HepG2 (cell line): ENCODE measurements at regions not wholly inside any gene's neighbourhood (a gene's known extent, or its start where the extent isn't known, plus 50 kb on each side); places are given as distances from the start of the nearest gene placed in this dataset.

Experiments
- ATAC-seq: fragments of 200-7000 bp; cut with Tn5 transposase; 3 replicates; pipeline ENCODE4 v1.9.1; 2020; ENCODE audit warnings: mild to moderate bottlenecking, moderate library complexity
- BruUV-seq: library from RNA; stranded (reverse); fragments of 400-500 nt; replicated peaks from 2 replicates; lab custom pipeline; 2021; lab: Mats Ljungman, UMichigan
- CTCF ChIA-PET: fragments of 300-600 bp; formaldehyde crosslinking; extraction: SDS; loops from one replicate; lab custom pipeline; 2021; ENCODE audit warnings: low total read pairs, inconsistent platforms, low intra/inter-chr PET ratio; lab: Yijun Ruan, JAX
- POLR2A ChIA-PET: fragments of 350-600 bp; sonication (Branson Sonifier 250); formaldehyde crosslinking; loops from one replicate; lab custom pipeline; 2020; ENCODE audit warnings: antibody characterized with exemption, inconsistent platforms; lab: Yijun Ruan, JAX
- DNase-seq: peaks from one replicate; pipeline ENCODE4 v3.0.0-alpha.2; 2015; ENCODE audit warnings: low spot score
- FAIRE-seq: peaks from 3 replicates; lab custom pipeline; 2011; peaks lifted over from hg19 to GRCh38; lab: Jason Lieb, UNC
- H2AFZ ChIP-seq: one replicate; pipeline ENCODE4 v1.6.1; 2011; ENCODE audit warnings: low read length, inconsistent platforms
- H3K27ac ChIP-seq: fragments of 300-600 bp; 3 replicates; pipeline ENCODE4 v1.8.0; 2011; ENCODE audit warnings: mixed run types, mild to moderate bottlenecking, mixed read lengths, low read length, inconsistent platforms; ENCODE audit not compliant: insufficient read depth; ENCODE audit errors: extremely low read length
- H3K27me3 ChIP-seq, 2 experiments: fragments of 200-600 bp in 1 of 2; 2 replicates in 1 of 2; 3 replicates in 1 of 2; pipeline versions ENCODE4 v1.6.0 to v1.8.0; 2011; ENCODE audit warnings: low read length in 2 of 2, mild to moderate bottlenecking in 2 of 2, moderate library complexity in 2 of 2, inconsistent platforms in 1 of 2; ENCODE audit not compliant: insufficient read depth in 2 of 2, control insufficient read depth in 1 of 2
- H3K36me3 ChIP-seq, 2 experiments: fragments of 200-600 bp in 1 of 2; replicated peaks in 1 of 2; 2 replicates in 1 of 2; 3 replicates in 1 of 2; pipeline versions ENCODE4 v1.5.1 to v1.8.0; 2011; ENCODE audit warnings: low read length in 2 of 2, inconsistent platforms in 1 of 2; ENCODE audit not compliant: insufficient read depth in 2 of 2, control insufficient read depth in 1 of 2
- H3K4me1 ChIP-seq: 2 replicates; pipeline ENCODE4 v1.5.1; 2012; ENCODE audit warnings: low read length, inconsistent platforms; ENCODE audit not compliant: insufficient read depth
- H3K4me2 ChIP-seq: 2 replicates; pipeline ENCODE4 v1.6.0; 2011; ENCODE audit warnings: low read depth, low read length, inconsistent platforms
- H3K4me3 ChIP-seq, 3 experiments: fragments of 200-600 bp in 1 of 3; sonication (generic), shearing (Covaris generic) in 1 of 3; replicated peaks in 1 of 3; 2 replicates each; pipeline ENCODE4 v1.5.1; 2011 to 2016; ENCODE audit warnings: low read length in 3 of 3, inconsistent platforms in 2 of 3, low read depth in 2 of 3, mild to moderate bottlenecking in 2 of 3, control low read depth in 1 of 3, mixed read lengths in 1 of 3; ENCODE audit not compliant: insufficient read depth in 1 of 3
- H3K79me2 ChIP-seq: one replicate; pipeline ENCODE4 v1.6.1; 2011; ENCODE audit warnings: low read length, inconsistent platforms; ENCODE audit not compliant: insufficient read depth
- H3K9ac ChIP-seq: 2 replicates; pipeline ENCODE4 v1.6.0; 2011; ENCODE audit warnings: mild to moderate bottlenecking, low read depth, low read length, inconsistent platforms; ENCODE audit not compliant: insufficient read depth
- H3K9me3 ChIP-seq: 2 replicates; pipeline ENCODE4 v1.5.1; 2012; ENCODE audit warnings: mild to moderate bottlenecking, low read length
- H4K20me1 ChIP-seq: 2 replicates; pipeline ENCODE4 v1.6.0; 2011; ENCODE audit warnings: inconsistent platforms, mild to moderate bottlenecking, low read length, moderate library complexity; ENCODE audit not compliant: insufficient read depth
- CBFB ChIP-seq: sonication (generic); formaldehyde crosslinking; IDR thresholded peaks from 2 replicates; pipeline ENCODE4 v1.4.0; 2020; ENCODE audit warnings: missing genetic modification reagents
- CREM ChIP-seq, 2 experiments: sonication (generic) in 1 of 2; formaldehyde crosslinking in 1 of 2; IDR thresholded peaks; 2 replicates each; pipeline versions ENCODE4 v1.4.0 to v1.6.1; 2016 to 2020; ENCODE audit warnings: antibody characterized with exemption in 1 of 2, mild to moderate bottlenecking in 1 of 2, missing genetic modification reagents in 1 of 2
- ERF ChIP-seq: IDR thresholded peaks from 2 replicates; pipeline ENCODE4 v1.6.1; 2018; ENCODE audit warnings: missing biosample characterization, missing genetic modification reagents
- FOSL1 ChIP-seq: sonication (generic); formaldehyde crosslinking; IDR thresholded peaks from 2 replicates; pipeline ENCODE4 v1.9.0; 2021; ENCODE audit warnings: missing genetic modification reagents, borderline replicate concordance
- HIVEP1 ChIP-seq: sonication (generic); formaldehyde crosslinking; IDR thresholded peaks from 2 replicates; pipeline ENCODE4 v1.4.0; 2020; ENCODE audit warnings: mild to moderate bottlenecking, missing genetic modification reagents
- HNF4A ChIP-seq: sonication (generic); formaldehyde crosslinking; IDR thresholded peaks from 2 replicates; pipeline ENCODE4 v1.4.0; 2020; ENCODE audit warnings: missing genetic modification reagents
- KDM5B ChIP-seq: sonication (generic); formaldehyde crosslinking; IDR thresholded peaks from 2 replicates; pipeline ENCODE4 v1.4.0; 2020; ENCODE audit warnings: missing genetic modification reagents, mild to moderate bottlenecking, borderline replicate concordance
- MBNL3 ChIP-seq: fragments of 250-450 bp; sonication (Bioruptor Pico); conservative IDR thresholded peaks from 2 replicates; pipeline ENCODE4 v1.8.0; 2022; ENCODE audit warnings: mild to moderate bottlenecking, inconsistent platforms
- NR1H2 ChIP-seq: sonication (generic); formaldehyde crosslinking; IDR thresholded peaks from 2 replicates; pipeline ENCODE4 v1.8.1; 2022; ENCODE audit warnings: low read depth, missing genetic modification reagents, borderline replicate concordance
- PHF21A ChIP-seq: sonication (generic); formaldehyde crosslinking; IDR thresholded peaks from 2 replicates; pipeline ENCODE4 v1.5.0; 2020; ENCODE audit warnings: mild to moderate bottlenecking, missing genetic modification reagents
- SIN3A ChIP-seq: IDR thresholded peaks from 2 replicates; pipeline ENCODE4 v1.6.1; 2011; ENCODE audit warnings: low read depth, mild to moderate bottlenecking, control low read depth, low read length, borderline replicate concordance
- STAG1 ChIP-seq: sonication (generic); formaldehyde crosslinking; IDR thresholded peaks from 2 replicates; pipeline ENCODE4 v1.4.0; 2020; ENCODE audit warnings: missing genetic modification reagents
- TOE1 ChIP-seq: sonication (generic); formaldehyde crosslinking; IDR thresholded peaks from 2 replicates; pipeline ENCODE4 v1.4.0; 2020; ENCODE audit warnings: mild to moderate bottlenecking, missing genetic modification reagents
- XBP1 ChIP-seq: sonication (generic); formaldehyde crosslinking; IDR thresholded peaks from 2 replicates; pipeline ENCODE4 v1.5.0; 2020; ENCODE audit warnings: missing genetic modification reagents
- ZFP90 ChIP-seq: sonication (generic); formaldehyde crosslinking; IDR thresholded peaks from 2 replicates; pipeline ENCODE4 v1.8.0; 2022; ENCODE audit warnings: missing genetic modification reagents, mild to moderate bottlenecking, inconsistent platforms, borderline replicate concordance
- ZNF292 ChIP-seq: sonication (generic); formaldehyde crosslinking; IDR thresholded peaks from 2 replicates; pipeline ENCODE4 v1.8.1; 2022; ENCODE audit warnings: mild to moderate bottlenecking, low read depth, missing genetic modification reagents, borderline replicate concordance
- ZNF3 ChIP-seq: IDR thresholded peaks from 2 replicates; pipeline ENCODE4 v1.7.0; 2017; ENCODE audit warnings: inconsistent platforms
- ZNF326 ChIP-seq: sonication (generic); formaldehyde crosslinking; IDR thresholded peaks from 2 replicates; pipeline ENCODE4 v1.4.0; 2020; ENCODE audit warnings: missing genetic modification reagents, borderline replicate concordance
- ZNF333 ChIP-seq: sonication (generic); formaldehyde crosslinking; IDR thresholded peaks from 2 replicates; pipeline ENCODE4 v1.4.0; 2020; ENCODE audit warnings: mild to moderate bottlenecking, missing genetic modification reagents, borderline replicate concordance
- ZNF383 ChIP-seq: sonication (generic); formaldehyde crosslinking; IDR thresholded peaks from 2 replicates; pipeline ENCODE4 v1.4.0; 2020; ENCODE audit warnings: missing genetic modification reagents, mild to moderate bottlenecking, borderline replicate concordance
- ZNF563 ChIP-seq: sonication (generic); formaldehyde crosslinking; IDR thresholded peaks from 2 replicates; pipeline ENCODE4 v1.8.0; 2022; ENCODE audit warnings: mild to moderate bottlenecking, moderate library complexity, missing genetic modification reagents
- ZNF589 ChIP-seq: sonication (generic); formaldehyde crosslinking; conservative IDR thresholded peaks from 2 replicates; pipeline ENCODE4 v1.8.0; 2022; ENCODE audit warnings: mild to moderate bottlenecking, moderate library complexity, missing genetic modification reagents
- ZNF7 ChIP-seq: IDR thresholded peaks from 2 replicates; pipeline ENCODE4 v1.6.1; 2016; ENCODE audit warnings: missing biosample characterization, missing genetic modification reagents
- ZNF703 ChIP-seq: sonication (generic); formaldehyde crosslinking; IDR thresholded peaks from 2 replicates; pipeline ENCODE4 v1.5.1; 2020; ENCODE audit warnings: missing genetic modification reagents, mild to moderate bottlenecking, moderate library complexity, borderline replicate concordance
- ZNF766 ChIP-seq: sonication (generic); formaldehyde crosslinking; IDR thresholded peaks from 2 replicates; pipeline ENCODE4 v1.5.0; 2020; ENCODE audit warnings: missing genetic modification reagents, borderline replicate concordance
- ZNF839 ChIP-seq: sonication (generic); formaldehyde crosslinking; IDR thresholded peaks from 2 replicates; pipeline ENCODE4 v1.4.0; 2020; ENCODE audit warnings: missing genetic modification reagents, mild to moderate bottlenecking, borderline replicate concordance
- ZSCAN21 ChIP-seq: sonication (generic); formaldehyde crosslinking; IDR thresholded peaks from 2 replicates; pipeline ENCODE4 v1.8.0; 2022; ENCODE audit warnings: mild to moderate bottlenecking, missing genetic modification reagents, moderate library complexity, borderline replicate concordance
- ZSCAN22 ChIP-seq: sonication (generic); formaldehyde crosslinking; IDR thresholded peaks from 2 replicates; pipeline ENCODE4 v1.4.0; 2020; ENCODE audit warnings: mild to moderate bottlenecking, missing genetic modification reagents
- WGBS: methylation state at CpG from one replicate; pipeline ENCODE4 v1.1.6; 2017; ENCODE audit warnings: low lambda C conversion rate; 5-methylcytosine and 5-hydroxymethylcytosine counted together
- in situ Hi-C: cut with HindIII; loops from 2 replicates; pipeline ENCODE4 v1.10.0; 2017; ENCODE audit warnings: low pct_unique_long_range_greater_than_20kb; ENCODE audit not compliant: extremely low pct_ligation_motif_present
- intact Hi-C: fragments of 100-400 bp; cut with micrococcal nuclease; formaldehyde crosslinking; loops from one replicate; pipeline ENCODE4 v1.10.0; 2022; ENCODE audit not compliant: unreplicated experiment

- TF ChIP-seq SIN3A = no peak
- no peak for TF ChIP-seq ZNF292 (CRISPR knock-in tag)
- no peak for TF ChIP-seq ZSCAN22
- TF ChIP-seq HNF4A (CRISPR knock-in tag) = no peak
- TF ChIP-seq ZNF3 (CRISPR knock-in tag) = no peak
- no peak for TF ChIP-seq CBFB (CRISPR knock-in tag)
- TF ChIP-seq ZSCAN21 (CRISPR knock-in tag) = no peak
- no peak for TF ChIP-seq ZNF589 (CRISPR knock-in tag)
- TF ChIP-seq ZNF326 (CRISPR knock-in tag) = no peak
- no peak for TF ChIP-seq PHF21A (CRISPR knock-in tag)
- TF ChIP-seq XBP1 = no peak
These were observed 350.9 kb upstream of the ACTBL2 start (continued) for GRCh38 chr5:57833489-57833888.

- Histone ChIP-seq H3K36me3 (no peaks in the 10 kb centered on the region), H3K9me3 (peaks cover 9% of the 10 kb centered on the region; the same call in 1 of the 2 replicates), H2AFZ (no peak overlapping the region), H3K27me3 (no peaks in the 10 kb centered on the region), H3K27ac (no peak overlapping the region), H3K4me3 (no peak overlapping the region), H3K79me2 (no peaks in the 10 kb centered on the region), H3K4me2 (no peak overlapping the region), H4K20me1 (no peaks in the 10 kb centered on the region), H3K9ac (no peak overlapping the region)
- 40% methylated on average over 2 of the region's 2 CpGs for WGBS
- intact Hi-C loops = loop anchor here (2.0 kb wide), 1 partner anchor 20 kb away; no protein-coding TSS in a partner anchor
- ChIA-PET POLR2A (no interaction called here), CTCF (no interaction called here)
- no TSS peak for BruUV-seq
- DNase-seq (no peak), FAIRE-seq (no peak)
- TF ChIP-seq MBNL3 = no peak
- TF ChIP-seq ERF = no peak
- TF ChIP-seq ZNF703 (CRISPR knock-in tag) = no peak
- TF ChIP-seq HIVEP1 = no peak
- TF ChIP-seq ZNF383 = no peak
- no peak for TF ChIP-seq ZNF766 (CRISPR knock-in tag)
- TF ChIP-seq ZNF839 (CRISPR knock-in tag) = no peak
- no peak for TF ChIP-seq STAG1
- TF ChIP-seq CREM (IDR thresholded peaks at IDR 0.05) = no peak
- TF ChIP-seq CREM (CRISPR knock-in tag; IDR thresholded peaks at IDR 0.05) = no peak
- TF ChIP-seq KDM5B (CRISPR knock-in tag) = no peak
- no peak for TF ChIP-seq ZNF7 (CRISPR knock-in tag)
- TF ChIP-seq ZNF333 = no peak
- TF ChIP-seq FOSL1 (CRISPR knock-in tag) = no peak
- no peak for TF ChIP-seq NR1H2 (CRISPR knock-in tag)
- TF ChIP-seq TOE1 (CRISPR knock-in tag) = no peak
- no peak for TF ChIP-seq ZFP90 (CRISPR knock-in tag)
- no peak for TF ChIP-seq ZNF563 (CRISPR knock-in tag)
- TF ChIP-seq, all 625 proteins: peak for 0
- H3K4me1 ChIP-seq = peaks cover 10% of the 10 kb centered on the region; the same call in 1 of the 2 replicates
- in situ Hi-C loops = no loop called here
- no peak for ATAC-seq
These were observed 350.3 kb upstream of the ACTBL2 start for GRCh38 chr5:57832875-57833274.
